ENCODE measurements at regions not wholly inside any gene's neighbourhood (a gene's known extent, or its start where the extent isn't known, plus 50 kb on each side); places are given as distances from the start of the nearest gene placed in this dataset.

GRCh38 chr2:149652926-149653325 lies 65.4 kb upstream of the MMADHC start:
- H3K4me3 ChIP-seq (ENCODE audit: low read length): no peak overlapping the region
- no peaks in the 10 kb centered on the region for H3K27me3 ChIP-seq (ENCODE audit: low read length)
- POLR2A ChIA-PET (ENCODE audit: unreplicated experiment): no interaction called here
- CTCF ChIA-PET: no interaction called here
- no peaks in the 10 kb centered on the region for H3K9me3 ChIP-seq (ENCODE audit: low read length)
- no peak overlapping the region for H3K27ac ChIP-seq (ENCODE audit: low read length)
- no peaks in the 10 kb centered on the region for H3K9me2 ChIP-seq (replicated peaks; ENCODE audit: low read length)
- H3K4me1 ChIP-seq (ENCODE audit: insufficient read depth, low read length): peaks cover 14% of the 10 kb centered on the region
- H4K20me1 ChIP-seq (ENCODE audit: low read length): no peaks in the 10 kb centered on the region
- DNase-seq (no peak), ATAC-seq (no peak)
- intact Hi-C loops (cut with micrococcal nuclease): no loop called here
- no TSS peak for BruUV-seq (replicated peaks)
- no peak overlapping the region for H2AFZ ChIP-seq (ENCODE audit: low read length)
- no peaks in the 10 kb centered on the region for H3K79me2 ChIP-seq (ENCODE audit: low read length)
- TF ChIP-seq, protein P1, sequence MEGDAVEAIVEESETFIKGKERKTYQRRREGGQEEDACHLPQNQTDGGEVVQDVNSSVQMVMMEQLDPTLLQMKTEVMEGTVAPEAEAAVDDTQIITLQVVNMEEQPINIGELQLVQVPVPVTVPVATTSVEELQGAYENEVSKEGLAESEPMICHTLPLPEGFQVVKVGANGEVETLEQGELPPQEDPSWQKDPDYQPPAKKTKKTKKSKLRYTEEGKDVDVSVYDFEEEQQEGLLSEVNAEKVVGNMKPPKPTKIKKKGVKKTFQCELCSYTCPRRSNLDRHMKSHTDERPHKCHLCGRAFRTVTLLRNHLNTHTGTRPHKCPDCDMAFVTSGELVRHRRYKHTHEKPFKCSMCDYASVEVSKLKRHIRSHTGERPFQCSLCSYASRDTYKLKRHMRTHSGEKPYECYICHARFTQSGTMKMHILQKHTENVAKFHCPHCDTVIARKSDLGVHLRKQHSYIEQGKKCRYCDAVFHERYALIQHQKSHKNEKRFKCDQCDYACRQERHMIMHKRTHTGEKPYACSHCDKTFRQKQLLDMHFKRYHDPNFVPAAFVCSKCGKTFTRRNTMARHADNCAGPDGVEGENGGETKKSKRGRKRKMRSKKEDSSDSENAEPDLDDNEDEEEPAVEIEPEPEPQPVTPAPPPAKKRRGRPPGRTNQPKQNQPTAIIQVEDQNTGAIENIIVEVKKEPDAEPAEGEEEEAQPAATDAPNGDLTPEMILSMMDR (conservative IDR thresholded peaks at IDR 0.05; ENCODE audit: low read depth, low read length): no peak
- no peak for TF ChIP-seq EZH2phosphoT487 (IDR thresholded peaks at IDR 0.05; ENCODE audit: borderline replicate concordance, low read length)
- no peak for TF ChIP-seq EZH2 (IDR thresholded peaks at IDR 0.05; ENCODE audit: low read length, unreplicated experiment)
- H3K4me2 ChIP-seq (ENCODE audit: low read length): no peak overlapping the region
- H3F3A ChIP-seq (ENCODE audit: low read length, unreplicated experiment): no peaks in the 10 kb centered on the region
- H3K9ac ChIP-seq (ENCODE audit: low read length): no peak overlapping the region
- H3K36me3 ChIP-seq (ENCODE audit: low read depth, low read length): no peaks in the 10 kb centered on the region

DNA sequence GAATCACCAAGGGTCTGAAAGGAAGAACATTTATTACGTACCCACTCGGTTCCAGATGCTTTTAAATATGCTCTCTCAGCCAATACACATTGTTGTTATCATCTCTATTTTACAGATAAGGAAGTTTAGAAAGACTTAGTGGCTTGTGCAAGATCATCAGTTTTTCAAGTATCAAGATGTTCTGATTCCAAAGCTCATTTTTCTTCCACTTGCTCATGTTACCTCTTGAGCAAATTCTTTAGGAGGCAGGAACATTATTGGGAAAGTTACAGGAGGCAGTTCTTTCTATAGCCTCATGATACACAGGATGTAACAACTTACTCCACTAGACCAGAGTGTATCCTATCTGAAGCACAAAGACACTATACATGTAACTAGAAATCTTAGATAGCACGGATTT lies 65.0 kb upstream of the MMADHC start:
- CTCF ChIA-PET: no interaction called here
- Histone ChIP-seq H4K20me1 (ENCODE audit: low read length) (no peaks in the 10 kb centered on the region), H3K9me2 (replicated peaks; ENCODE audit: low read length) (no peaks in the 10 kb centered on the region), H3K4me2 (ENCODE audit: low read length) (no peak overlapping the region), H3K9ac (ENCODE audit: low read length) (no peak overlapping the region), H3K27ac (ENCODE audit: low read length) (no peak overlapping the region), H3K27me3 (ENCODE audit: low read length) (no peaks in the 10 kb centered on the region), H3F3A (ENCODE audit: low read length, unreplicated experiment) (no peaks in the 10 kb centered on the region), H3K36me3 (ENCODE audit: low read depth, low read length) (no peaks in the 10 kb centered on the region), H3K4me1 (ENCODE audit: insufficient read depth, low read length) (peaks cover 18% of the 10 kb centered on the region), H3K9me3 (ENCODE audit: low read length) (no peaks in the 10 kb centered on the region), H3K79me2 (ENCODE audit: low read length) (no peaks in the 10 kb centered on the region), H2AFZ (ENCODE audit: low read length) (no peak overlapping the region), H3K4me3 (ENCODE audit: low read length) (no peak overlapping the region)
- DNase-seq (no peak), ATAC-seq (no peak)
- TF ChIP-seq, protein P1 (conservative IDR thresholded peaks at IDR 0.05; ENCODE audit: low read depth, low read length): no peak
- TF ChIP-seq EZH2 (IDR thresholded peaks at IDR 0.05; ENCODE audit: low read length, unreplicated experiment) (no peak), EZH2phosphoT487 (IDR thresholded peaks at IDR 0.05; ENCODE audit: borderline replicate concordance, low read length) (no peak)
- BruUV-seq (replicated peaks): no TSS peak
- intact Hi-C loops (cut with micrococcal nuclease): no loop called here
- POLR2A ChIA-PET (ENCODE audit: unreplicated experiment): no interaction called here

GRCh38 chr2:149651229-149651628 lies 63.7 kb upstream of the MMADHC start:
- Histone ChIP-seq H3K4me3 (ENCODE audit: low read length) (no peak overlapping the region), H3K9ac (ENCODE audit: low read length) (no peak overlapping the region), H3K9me2 (replicated peaks; ENCODE audit: low read length) (no peaks in the 10 kb centered on the region), H3K9me3 (ENCODE audit: low read length) (no peaks in the 10 kb centered on the region), H3F3A (ENCODE audit: low read length, unreplicated experiment) (no peaks in the 10 kb centered on the region), H2AFZ (ENCODE audit: low read length) (no peak overlapping the region), H3K4me2 (ENCODE audit: low read length) (no peak overlapping the region), H3K36me3 (ENCODE audit: low read depth, low read length) (no peaks in the 10 kb centered on the region), H3K79me2 (ENCODE audit: low read length) (no peaks in the 10 kb centered on the region), H3K4me1 (ENCODE audit: insufficient read depth, low read length) (peaks cover 20% of the 10 kb centered on the region), H3K27ac (ENCODE audit: low read length) (no peak overlapping the region), H4K20me1 (ENCODE audit: low read length) (no peaks in the 10 kb centered on the region), H3K27me3 (ENCODE audit: low read length) (no peaks in the 10 kb centered on the region)
- ChIA-PET POLR2A (ENCODE audit: unreplicated experiment) (no interaction called here), CTCF (no interaction called here)
- TF ChIP-seq EZH2 (IDR thresholded peaks at IDR 0.05; ENCODE audit: low read length, unreplicated experiment): no peak
- no peak for TF ChIP-seq EZH2phosphoT487 (IDR thresholded peaks at IDR 0.05; ENCODE audit: borderline replicate concordance, low read length)
- TF ChIP-seq, protein P1 (conservative IDR thresholded peaks at IDR 0.05; ENCODE audit: low read depth, low read length): no peak
- BruUV-seq (replicated peaks): no TSS peak
- intact Hi-C loops (cut with micrococcal nuclease): no loop called here
- no peak for ATAC-seq
- DNase-seq: no peak

Data from PC-3 (cell line).